ENCODE measurements at regions not wholly inside any gene's neighbourhood (a gene's known extent, or its start where the extent isn't known, plus 50 kb on each side); places are given as distances from the start of the nearest gene placed in this dataset.

DNA sequence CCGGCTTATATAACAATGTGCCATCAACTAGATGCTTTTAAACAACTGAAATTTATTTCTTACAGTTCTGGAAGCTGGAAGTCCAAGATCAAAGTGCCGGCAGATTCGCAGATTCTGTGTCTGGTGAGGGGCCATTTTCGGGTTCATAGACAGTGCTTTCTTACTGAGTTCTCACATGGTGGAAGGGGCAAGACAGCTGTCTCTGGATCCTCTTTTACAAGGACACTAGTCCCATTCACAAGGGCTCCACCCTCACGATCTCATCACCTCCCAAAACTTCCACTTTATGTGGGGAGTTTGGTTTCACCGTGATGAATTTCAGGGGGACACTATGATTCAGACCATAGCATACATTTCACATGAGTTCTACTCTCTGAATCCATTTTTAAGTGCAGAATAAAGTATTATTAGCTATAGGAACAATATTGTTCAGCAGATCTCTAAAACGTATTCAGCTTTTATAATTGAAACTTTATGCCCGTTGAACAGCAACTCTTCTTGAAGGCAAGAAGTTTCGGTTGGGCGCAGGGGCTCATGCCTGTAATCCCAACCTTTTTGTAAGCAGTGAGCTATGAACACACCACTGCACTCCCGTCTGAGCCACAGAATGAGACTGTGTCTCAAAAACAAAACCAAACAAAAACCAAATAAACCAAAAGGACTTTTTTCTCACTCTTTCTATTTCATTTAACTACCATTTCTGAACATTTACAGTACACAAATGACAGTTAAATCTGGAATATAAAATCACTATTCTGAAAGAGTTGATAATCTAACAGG lies 502.8 kb downstream of the CMPK2 start:
- no peak for TF ChIP-seq CTCF (IDR thresholded peaks at IDR 0.05)
- no peak for TF ChIP-seq POLR2A (IDR thresholded peaks at IDR 0.05; ENCODE audit: low read depth)
